ENCODE measurements at regions not wholly inside any gene's neighbourhood (a gene's known extent, or its start where the extent isn't known, plus 50 kb on each side); places are given as distances from the start of the nearest gene placed in this dataset.
A peak's percentile ranks its signal among the peaks of the same experiment; 100 is the strongest.

DNA sequence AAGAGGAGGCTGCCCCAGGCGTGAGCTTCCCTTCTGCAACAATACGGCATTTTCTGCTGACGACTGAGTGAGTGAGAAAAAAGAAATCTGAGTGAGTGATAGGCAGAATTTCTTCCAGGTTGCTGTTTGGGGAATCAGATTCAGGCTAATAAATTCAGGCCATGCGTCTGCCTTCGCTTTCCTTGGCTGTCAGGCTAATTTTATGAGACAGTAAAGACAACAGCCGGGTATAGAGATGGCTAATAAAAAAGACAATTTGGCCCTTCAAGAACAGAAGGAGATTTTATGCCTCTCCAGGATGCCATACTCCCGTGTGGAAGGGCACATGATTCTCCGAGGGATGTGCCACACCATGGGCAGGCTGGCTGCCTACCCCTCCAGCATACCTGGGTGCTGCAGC, 145.9 kb upstream of the UBL3 start:
- no peak for DNase-seq (ENCODE audit: low read depth)

DNA sequence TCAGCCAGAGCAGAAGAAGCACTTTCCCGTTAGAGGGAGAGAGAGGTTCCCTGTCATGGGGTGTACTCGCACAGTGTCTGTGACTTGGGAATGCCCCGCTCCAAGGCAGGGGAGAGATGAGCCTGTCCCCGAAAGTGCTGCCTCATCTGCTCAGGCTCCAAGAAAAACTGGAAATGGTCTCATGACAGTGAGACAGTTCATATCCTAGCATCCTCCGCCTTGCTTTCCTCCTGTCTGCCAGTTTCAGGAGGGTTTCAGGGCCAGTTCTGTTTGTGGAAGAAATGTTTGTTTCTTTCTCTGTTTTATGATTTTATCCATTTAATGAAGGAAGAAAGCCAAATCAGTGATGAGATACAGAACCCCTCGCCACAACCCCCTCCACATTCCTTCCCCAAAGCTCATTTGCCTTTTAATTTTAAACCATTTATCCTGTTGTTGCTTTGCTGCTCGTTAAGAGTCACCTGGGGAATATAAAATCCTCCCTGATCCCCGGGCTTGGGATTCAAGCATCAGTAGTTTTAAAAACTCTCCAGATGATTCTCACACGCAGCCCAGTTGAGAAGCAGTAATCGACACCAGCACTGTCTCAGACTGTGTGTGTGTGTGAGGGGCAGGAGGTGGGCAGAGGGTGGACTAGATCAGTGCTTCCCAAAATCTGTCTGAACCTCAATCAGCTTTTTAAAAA, 144.6 kb upstream of the UBL3 start:
- DNase-seq (ENCODE audit: low read depth) = no peak

DNA sequence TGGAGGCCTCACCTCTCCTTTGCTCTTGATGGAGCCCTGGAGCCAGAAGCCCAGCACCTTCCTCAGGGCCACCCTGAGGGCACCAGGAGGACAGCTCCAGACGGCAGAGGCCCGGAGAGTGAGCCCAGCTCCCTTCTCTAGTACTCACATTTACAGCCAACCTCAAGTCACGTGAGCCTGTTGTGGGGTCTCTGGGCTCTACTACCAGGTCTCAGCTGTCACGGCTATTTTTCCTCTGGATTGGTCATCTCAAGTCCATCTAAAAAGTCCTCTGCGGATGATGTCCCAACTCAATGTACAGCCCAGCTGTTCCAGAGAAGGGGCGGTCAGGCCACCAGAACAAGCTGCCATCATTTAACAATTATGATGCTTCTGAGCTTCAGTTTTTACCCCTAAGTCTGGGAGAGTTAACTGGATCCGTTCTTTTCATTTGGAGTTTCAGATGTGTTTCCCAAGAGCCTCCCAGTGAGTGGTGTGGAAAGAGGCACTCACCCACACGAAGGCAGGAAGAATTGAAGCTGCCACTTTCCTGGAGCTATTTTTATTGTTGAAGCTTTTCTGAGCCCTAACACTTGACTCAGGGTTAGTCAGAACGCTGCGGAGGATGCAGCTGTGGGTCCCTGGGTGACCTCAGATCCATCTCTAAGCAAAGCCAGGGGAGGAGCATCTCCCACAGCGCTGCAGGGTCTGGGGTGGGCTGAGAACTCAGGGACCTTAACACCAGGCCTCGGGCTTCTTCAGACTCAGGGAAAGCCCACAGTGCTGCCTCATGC, 143.5 kb upstream of the UBL3 start:
- no peak for DNase-seq (ENCODE audit: low read depth)

DNA sequence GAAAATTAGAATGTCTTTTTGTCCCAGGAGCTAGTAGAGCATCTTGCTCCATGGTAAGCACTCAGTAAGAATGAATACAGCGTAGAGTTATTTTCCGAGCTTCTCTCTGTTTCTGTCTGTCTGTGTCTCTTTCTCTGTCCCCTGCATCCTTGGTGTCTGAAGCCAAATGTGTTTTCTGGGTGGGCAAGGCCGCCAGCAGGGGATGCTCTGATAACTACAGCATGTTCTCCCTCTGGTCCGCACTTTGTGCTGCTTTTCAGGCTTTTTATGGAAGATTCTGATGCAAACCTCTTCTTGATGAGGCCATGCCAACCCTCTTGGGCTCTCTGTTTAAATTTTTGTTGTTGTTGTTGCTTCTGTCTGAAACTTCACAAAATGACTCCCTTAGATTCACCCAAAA, 142.8 kb upstream of the UBL3 start:
- no peak for DNase-seq (ENCODE audit: low read depth)

DNA sequence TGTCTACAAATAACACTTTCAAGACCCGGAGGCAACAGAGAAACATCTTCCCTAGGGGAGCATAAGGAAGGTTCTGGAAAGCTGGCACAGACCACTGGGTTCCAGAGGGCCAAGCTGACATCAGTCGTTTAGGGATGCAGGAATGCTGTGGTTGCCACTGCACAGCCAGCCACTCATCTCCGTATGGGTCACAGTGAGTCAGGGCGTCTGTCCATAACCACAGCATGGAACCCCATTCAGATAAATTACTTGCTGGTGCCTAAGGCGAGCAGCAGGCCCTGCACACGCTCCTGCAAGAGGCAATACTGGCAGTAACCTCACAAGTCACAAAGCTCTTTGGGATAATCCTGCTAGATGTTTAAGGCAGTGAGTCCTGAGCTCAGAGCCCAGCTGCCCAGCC, 140.9 kb upstream of the UBL3 start:
- DNase-seq (ENCODE audit: low read depth) = no peak

DNA sequence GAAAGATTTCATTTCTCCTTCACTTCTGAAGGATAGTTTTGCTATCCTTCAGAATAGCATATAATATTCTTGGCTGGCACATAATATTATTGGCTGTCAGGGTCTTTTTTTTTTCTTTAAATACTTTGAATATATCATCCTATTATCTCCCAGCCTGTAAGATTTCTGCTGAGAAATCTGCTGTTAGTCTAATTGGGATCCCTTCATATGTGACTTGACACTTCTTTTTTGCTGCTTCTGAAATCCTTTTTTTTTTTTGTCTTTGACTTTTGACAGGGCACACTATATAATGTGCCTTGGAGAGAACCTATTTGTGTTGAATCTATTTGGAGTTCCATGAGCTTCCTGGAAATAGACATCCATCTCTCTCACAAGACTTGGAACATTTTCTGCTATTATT, 136.9 kb upstream of the UBL3 start:
- DNase-seq (ENCODE audit: low read depth) = no peak

DNA sequence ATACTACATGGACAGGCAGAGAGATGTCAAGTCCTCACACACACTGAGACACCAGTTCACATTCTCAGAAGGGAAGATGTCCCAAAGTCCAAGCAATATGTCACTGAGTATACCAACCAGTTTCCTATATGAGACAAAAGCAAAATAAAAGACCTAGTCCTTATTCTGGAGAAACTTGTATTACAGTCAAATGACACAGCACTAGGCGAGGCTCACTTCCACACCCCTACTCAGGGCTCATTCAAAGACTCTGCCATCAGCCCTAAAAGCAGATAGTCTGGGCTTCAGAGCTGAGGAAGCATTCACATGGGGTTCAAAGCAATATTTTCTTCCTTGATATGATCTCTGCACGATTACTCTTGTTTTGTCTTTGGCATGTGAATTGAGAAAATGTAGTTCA, 129.9 kb upstream of the UBL3 start:
- no peak for DNase-seq (ENCODE audit: low read depth)

DNA sequence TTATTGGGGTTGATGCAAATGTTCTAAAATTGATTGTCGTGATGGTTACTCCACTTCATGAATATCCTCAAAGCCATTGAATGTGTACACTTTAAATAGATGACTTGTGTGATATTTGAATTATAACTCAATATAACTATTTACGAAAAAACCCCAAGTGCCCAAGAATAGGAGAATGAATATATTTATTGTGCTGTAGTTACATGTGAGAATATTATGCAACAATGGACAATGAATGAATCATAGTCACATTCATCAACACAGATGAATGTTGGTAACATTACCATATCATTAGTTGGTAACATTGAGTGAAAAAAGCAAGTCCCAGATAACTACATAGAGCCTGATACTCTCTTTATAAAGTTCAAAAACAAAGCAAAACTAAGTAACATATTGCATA, 127.8 kb upstream of the UBL3 start:
- no peak for DNase-seq (ENCODE audit: low read depth)

DNA sequence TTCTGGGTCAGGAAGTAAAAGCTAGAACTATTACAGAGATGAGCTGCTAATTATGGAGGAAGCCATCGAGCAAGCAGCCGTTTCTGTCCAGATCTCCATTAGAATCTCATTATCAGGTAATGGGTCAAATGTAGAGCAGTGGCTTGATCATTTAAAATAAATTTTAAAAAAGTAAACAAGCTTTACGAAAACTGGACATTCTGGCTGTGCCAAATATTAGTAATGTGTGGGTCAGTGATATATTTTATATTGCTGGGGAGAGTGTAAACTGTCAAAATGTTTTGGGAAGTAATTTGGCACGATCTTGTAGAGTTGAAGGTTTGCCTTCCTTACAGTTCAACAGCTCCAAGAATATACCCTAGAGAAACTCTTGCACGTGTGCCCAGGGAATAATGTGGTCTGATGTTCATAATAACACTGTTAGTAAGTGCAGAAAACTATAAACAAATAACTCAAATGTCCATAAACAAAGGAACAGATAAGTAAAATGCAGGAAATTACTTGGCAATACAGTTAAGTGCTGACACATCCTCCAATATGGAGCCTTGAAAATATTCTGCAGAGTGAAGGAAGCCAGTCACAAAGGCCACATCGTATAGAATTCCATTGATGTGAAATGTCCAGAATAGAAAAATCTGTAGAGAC, 127.2 kb upstream of the UBL3 start:
- no peak for DNase-seq (ENCODE audit: low read depth)

DNA sequence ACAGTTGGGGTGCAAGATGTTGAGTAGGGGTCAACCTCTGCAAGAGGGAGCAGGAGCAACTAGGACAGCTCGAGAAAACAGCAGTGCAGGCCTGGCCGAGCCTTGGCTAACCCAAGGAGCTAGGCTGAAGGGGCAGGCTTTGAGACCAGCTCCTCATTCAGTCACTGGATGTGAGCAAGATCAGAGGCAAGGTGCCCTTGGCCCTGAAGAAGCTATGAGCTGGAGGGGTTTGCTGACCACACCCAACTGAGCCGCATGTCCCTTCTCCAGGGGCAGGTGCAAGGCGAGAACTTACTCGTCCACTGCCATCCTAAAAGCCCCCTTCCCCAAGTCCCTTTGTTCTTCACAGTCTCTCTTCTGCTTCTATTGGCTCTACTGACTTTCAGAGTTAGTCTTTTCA, 126.1 kb upstream of the UBL3 start:
- DNase-seq (ENCODE audit: low read depth) = no peak

DNA sequence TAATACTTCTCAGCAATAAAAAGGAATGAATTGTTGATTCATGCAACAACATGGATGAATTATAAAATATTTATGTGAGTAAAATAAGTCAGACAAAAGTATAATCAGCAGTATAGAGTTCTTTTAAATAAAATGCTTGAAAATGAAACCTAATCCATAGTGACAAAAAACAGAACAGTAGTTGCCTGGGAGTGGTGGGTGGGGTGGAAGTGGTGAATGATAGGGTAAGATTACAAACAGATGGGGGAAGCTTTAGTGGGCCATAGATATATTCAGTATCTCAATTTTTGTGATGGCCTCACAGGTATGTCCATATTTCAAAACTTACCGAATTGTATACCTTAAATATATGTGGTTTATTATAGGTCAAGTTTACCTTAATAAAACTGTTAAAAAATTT, 124.9 kb upstream of the UBL3 start:
- DNase-seq (ENCODE audit: low read depth) = no peak

DNA sequence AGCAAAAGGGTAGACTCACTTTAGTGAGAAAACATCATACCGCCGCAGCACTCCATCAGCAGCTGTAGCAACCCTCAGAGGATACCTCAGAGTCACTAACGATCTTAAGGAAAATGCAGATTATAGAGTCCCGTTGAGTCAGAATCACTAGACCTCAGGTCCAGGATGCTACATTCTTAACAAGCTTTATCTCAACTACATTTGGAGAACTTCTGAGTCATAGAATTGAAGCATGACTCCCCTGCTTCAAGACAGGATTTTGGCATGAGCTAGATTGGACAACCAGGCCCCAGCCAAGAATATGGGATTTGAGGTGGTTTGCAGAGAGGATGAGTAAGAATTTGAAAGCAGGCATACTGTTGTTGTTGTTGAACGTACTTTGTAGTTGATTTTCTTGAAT, 118.9 kb upstream of the UBL3 start:
- no peak for DNase-seq (ENCODE audit: low read depth)

DNA sequence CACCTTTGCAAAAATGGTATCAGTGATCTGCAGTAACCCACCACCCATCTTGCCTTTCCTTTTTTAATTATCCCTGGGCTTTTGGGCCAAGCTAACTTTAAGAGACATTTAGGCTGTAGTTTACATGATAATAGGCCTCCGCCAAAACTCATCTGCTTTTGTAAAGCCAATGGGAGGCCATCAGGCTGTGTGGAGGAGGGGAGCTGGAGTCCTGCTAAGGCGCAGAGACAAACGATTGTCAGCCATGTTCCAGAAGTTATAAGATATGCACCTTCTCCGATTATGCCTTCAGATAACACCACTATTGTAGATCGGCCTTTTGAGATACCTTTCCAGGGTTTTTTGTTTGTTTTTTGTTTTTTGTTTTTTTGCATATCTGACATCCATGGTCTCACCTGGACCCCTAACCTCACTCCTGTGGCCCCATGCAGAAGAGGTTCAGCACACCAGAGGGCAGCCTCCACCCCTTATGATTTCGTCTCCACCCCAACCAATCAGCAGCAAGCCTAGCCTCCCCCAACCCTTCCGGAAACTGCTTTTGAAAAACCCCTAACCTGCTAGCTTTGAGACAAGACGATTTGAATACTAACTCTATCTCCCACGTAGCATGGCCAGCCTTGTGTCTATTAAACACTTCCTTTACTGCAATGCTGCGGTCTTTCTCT, 113.9 kb upstream of the UBL3 start:
- DNase-seq (ENCODE audit: low read depth) = no peak

DNA sequence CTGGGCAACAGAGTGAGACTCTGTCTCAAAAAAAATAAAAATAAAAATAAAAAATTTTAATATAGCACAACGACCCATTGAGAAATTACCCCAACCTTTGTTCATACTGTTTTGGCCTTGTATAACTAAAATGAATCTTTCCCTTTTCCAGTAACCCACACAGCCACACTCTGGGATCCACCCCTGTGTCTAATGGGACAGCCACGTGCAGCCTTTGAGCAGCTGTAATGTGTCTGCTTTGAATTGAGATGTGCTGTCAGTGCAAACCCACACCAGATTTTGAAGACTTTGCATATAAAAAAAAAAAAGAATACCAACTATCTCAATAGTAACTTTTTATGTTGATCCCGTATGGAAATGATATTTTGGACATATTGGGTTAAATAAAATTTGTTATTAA, 112.7 kb upstream of the UBL3 start:
- DNase-seq (ENCODE audit: low read depth) = no peak

DNA sequence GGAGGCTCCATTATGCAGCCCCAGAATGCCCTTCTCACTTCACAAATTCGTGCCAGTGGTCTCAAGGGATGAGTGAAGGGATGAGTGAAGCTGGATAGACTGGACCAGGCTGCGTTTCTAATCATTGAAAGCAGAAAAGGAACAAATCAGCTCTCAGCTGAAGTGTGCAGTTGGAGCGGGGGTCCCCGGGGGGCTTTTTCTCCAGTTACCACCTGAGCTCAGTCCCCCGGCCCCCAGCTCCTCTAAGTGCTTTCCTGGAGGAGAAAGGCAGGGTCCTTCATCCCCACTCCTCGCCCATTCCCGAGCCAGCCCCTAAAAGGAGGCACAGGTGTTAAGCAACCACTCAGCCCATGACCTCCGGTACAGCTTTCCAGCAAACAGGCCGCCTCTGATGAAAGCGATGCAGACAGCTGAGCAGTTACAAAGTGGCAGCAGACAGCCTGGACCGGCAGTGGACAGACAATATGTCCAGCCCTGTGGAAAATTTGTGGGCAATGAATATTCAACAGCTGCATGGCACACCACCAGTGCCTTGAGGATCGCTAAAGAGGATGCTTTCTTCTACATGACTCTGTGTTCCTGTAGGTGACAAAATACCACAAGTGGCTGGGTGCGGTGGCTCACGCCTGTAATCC, 110.7 kb upstream of the UBL3 start:
- no peak for DNase-seq (ENCODE audit: low read depth)

DNA sequence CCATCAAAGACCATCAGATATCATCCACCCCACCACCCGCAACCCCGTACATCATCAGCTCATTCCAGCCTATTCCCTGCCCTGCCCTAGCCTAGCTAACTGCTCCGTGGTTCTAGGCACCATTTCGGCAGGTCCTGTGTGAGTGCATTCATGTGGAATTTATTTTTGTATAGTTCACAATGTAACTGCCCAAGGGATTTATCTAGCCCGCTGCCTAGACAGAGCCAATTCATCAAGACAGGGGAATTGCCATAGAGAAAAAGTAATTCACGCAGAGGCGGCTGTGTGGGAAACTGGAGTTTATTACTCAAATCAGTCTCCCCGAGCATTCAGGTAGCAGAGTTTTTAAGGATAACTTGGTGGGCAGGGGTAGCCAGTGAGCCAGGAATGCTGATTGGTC, 109.2 kb upstream of the UBL3 start:
- DNase-seq (ENCODE audit: low read depth) = no peak

DNA sequence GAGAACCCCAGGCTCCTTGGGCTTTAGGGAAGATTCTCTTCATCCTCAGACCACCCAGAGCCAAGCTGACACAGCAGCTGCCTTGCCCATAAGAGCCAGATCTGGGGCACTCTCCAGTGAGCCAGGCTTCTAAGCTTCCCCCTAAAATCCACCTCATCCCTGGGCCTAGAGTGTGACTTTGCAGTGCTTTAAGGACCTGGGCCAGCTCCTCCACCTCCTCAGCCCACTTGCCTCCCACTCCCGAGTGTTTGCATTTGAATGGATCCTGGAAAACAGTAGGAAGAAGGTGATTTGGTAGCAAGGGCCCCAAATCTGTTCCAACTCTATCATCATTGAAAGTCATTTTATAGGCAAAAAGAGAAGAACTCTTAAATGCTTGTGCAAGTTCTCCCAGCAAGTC, 108.7 kb upstream of the UBL3 start:
- DNase-seq (ENCODE audit: low read depth) = no peak

DNA sequence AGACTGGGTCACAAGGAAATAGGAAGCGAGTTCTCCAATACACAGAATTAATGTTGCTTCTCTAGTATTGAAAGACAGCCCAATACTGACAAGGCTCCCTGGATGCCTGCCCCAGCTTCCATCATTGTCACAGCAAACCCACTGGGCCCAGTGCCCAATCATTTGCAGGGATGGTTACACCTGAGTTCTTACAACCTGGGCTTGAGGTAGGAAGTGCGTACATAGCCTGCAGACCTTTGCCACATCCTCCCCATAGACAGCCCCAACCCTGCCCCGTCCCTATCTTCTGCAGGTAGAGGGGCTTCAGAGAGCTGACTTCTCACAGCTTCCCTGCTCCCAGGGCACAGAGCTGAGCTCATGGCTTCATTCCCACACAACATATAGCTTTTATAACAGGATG, 108.1 kb upstream of the UBL3 start:
- DNase-seq (ENCODE audit: low read depth) = peak; percentile 28

DNA sequence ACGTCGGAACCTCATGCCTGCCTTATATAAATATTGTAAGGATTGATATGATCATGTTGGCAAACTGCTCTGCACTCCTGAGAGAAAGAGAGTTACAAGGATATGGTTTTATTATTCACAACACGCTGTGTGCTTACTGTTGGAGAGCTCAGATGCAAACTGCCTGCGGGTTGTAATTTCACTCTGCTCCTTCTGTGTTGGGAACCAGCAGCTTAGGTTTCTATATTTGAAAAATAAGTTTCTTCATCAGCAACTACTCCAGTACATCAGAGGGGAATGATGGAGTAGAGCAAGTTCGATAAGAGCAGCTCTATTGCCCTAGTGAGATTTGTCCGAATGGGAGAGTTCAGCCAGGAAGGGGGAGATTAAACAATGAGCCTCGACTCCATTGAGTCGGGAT, 106.9 kb upstream of the UBL3 start:
- DNase-seq (ENCODE audit: low read depth) = no peak

DNA sequence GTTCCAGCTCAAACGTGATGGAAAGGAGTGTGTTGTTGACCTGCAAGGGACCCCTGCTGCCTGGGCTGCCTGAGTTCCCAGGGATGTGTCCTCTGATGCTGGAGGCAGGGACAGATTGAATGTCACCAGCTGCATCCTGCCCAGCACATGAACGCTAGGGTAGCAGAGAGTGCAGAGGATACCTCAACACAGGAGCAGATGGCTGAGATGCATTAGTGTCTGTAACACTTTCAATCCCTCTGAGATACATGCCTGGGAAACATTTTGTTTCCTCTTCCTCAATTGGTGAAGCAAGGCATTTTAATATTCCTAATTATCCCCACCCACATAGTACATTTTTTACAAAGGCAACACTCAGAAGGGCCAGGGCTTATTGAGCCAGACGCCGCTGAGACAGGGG, 106.4 kb upstream of the UBL3 start:
- no peak for DNase-seq (ENCODE audit: low read depth)

DNA sequence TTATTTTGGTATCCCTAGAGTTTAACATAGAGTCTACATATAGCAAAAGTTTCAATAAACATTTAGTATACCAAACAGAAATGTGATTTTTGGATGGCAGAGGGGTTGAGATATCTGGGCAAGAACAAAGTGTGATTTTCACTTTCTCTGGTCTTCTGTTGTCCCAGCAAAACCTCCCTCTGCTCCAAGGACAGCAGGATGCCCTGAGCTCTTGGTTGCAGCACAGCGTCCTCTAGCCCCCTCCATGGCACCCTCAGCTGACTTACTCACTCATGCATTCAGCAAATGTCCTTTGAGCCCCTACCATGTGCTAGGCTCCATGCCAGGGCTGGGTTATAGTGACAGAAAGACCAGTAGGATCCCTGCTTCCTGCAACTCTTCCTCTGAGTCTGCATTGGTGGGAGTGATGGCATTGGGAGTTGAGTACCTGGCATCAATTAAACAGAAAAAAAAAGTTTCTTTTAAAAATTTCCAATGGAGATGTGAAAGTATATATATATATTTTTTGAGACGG, 104.8 kb upstream of the UBL3 start:
- DNase-seq (ENCODE audit: low read depth) = no peak

All from T-helper 22 cell (primary cell).